ENCODE measurements at regions not wholly inside any gene's neighbourhood (a gene's known extent, or its start where the extent isn't known, plus 50 kb on each side); places are given as distances from the start of the nearest gene placed in this dataset.

DNA sequence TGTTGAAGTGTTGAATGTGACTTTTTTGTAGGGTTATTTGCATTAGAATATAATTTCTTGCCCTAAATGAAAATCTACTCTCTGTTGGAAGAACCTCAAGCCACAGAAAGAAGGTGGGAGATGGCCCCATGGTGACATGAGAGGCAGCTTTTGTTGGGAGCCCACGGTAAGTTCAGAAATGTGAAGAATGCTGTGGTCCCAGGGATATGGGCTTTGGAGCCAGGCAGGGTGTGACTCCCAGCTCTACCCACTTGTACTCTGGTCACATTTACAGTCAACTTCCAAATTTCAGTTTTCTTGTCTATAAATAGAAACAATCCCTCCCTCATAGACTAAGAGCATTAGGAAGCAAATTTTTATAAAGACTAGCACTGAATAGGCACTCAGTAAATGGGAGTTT lies 177.8 kb downstream of the RAB28 start (continued):
- TF ChIP-seq, protein P1, sequence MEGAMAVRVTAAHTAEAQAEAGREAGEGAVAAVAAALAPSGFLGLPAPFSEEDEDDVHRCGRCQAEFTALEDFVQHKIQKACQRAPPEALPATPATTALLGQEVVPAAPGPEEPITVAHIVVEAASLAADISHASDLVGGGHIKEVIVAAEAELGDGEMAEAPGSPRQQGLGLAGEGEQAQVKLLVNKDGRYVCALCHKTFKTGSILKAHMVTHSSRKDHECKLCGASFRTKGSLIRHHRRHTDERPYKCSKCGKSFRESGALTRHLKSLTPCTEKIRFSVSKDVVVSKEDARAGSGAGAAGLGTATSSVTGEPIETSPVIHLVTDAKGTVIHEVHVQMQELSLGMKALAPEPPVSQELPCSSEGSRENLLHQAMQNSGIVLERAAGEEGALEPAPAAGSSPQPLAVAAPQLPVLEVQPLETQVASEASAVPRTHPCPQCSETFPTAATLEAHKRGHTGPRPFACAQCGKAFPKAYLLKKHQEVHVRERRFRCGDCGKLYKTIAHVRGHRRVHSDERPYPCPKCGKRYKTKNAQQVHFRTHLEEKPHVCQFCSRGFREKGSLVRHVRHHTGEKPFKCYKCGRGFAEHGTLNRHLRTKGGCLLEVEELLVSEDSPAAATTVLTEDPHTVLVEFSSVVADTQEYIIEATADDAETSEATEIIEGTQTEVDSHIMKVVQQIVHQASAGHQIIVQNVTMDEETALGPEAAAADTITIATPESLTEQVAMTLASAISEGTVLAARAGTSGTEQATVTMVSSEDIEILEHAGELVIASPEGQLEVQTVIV (CRISPR knock-in tag; IDR thresholded peaks at IDR 0.05; ENCODE audit: borderline replicate concordance), result no peak
- TF ChIP-seq SMARCC2 (IDR thresholded peaks at IDR 0.05; ENCODE audit: low read depth) (no peak), ZNF507 (tag; conservative IDR thresholded peaks at IDR 0.05) (no peak), CHD4 (IDR thresholded peaks at IDR 0.05; ENCODE audit: insufficient read depth, insufficient replicate concordance, low read depth, low read length, poor library complexity, severe bottlenecking) (no peak)
- TF ChIP-seq, protein P2, sequence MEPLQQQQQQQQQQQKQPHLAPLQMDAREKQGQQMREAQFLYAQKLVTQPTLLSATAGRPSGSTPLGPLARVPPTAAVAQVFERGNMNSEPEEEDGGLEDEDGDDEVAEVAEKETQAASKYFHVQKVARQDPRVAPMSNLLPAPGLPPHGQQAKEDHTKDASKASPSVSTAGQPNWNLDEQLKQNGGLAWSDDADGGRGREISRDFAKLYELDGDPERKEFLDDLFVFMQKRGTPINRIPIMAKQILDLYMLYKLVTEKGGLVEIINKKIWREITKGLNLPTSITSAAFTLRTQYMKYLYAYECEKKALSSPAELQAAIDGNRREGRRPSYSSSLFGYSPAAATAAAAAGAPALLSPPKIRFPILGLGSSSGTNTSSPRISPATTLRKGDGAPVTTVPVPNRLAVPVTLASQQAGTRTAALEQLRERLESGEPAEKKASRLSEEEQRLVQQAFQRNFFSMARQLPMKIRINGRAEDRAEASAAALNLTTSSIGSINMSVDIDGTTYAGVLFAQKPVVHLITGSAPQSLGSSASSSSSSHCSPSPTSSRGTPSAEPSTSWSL (CRISPR knock-in tag; IDR thresholded peaks at IDR 0.05; ENCODE audit: borderline replicate concordance), result no peak

DNA sequence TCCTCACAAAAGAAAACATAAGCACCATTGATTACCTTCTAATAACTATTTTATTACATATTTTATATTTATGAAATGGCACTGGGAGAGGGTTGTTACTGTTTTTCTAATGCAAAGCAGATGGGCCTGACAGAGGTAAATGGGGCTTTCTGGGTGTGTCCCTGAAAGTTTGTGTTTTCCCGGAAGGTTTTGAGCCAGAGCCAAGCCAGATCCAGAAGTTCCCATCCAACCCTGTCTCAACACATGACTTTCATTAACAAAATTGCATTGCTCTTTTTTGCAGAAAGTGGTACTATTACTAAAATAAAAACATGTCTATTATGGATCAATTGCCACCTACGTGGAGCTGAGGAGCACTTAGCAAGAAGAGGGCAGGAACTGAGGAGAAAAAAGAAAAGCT lies 181.3 kb downstream of the RAB28 start:
- no peak for ATAC-seq
- POLR2A ChIA-PET, result no interaction called here
- in situ Hi-C loops (cut with MboI), result no loop called here

More for the DNA sequence above, 181.3 kb downstream of the RAB28 start:
- DNase-seq (ENCODE audit: extremely low read depth in 1 of 4, low spot score in 3 of 4) (no peak), FAIRE-seq (no peak)
- Histone ChIP-seq H3K4me3 (no peak overlapping the region), H3K9ac (ENCODE audit: insufficient read depth in 1 of 2, low read depth in 2 of 2, low read length in 2 of 2) (no peak overlapping the region), H2AFZ (ENCODE audit: low read depth, low read length) (no peak overlapping the region), H3K27me3 (ENCODE audit: control insufficient read depth in 2 of 2, insufficient read depth in 2 of 2, low read length in 2 of 2) (no peaks in the 10 kb centered on the region), H3K4me2 (ENCODE audit: insufficient read depth, low read length) (no peak overlapping the region), H3K4me1 (replicated peaks in 1 of 2; ENCODE audit: control insufficient read depth in 2 of 2, insufficient read depth in 2 of 2, low read length in 2 of 2) (no peaks in the 10 kb centered on the region), H3K9me1 (ENCODE audit: control insufficient read depth, insufficient read depth, low read length) (no peaks in the 10 kb centered on the region), H3K36me3 (ENCODE audit: control insufficient read depth, insufficient read depth, low read length) (no peaks in the 10 kb centered on the region), H3K27ac (ENCODE audit: extremely low read depth, low read depth, low read length) (no peak overlapping the region), H3K79me2 (ENCODE audit: control insufficient read depth, insufficient read depth, low read length) (no peaks in the 10 kb centered on the region), H4K20me1 (replicated peaks; ENCODE audit: control insufficient read depth, insufficient read depth, low read length) (no peaks in the 10 kb centered on the region), H3K9me3 (replicated peaks; ENCODE audit: control insufficient read depth, insufficient read depth, low read depth, low read length) (no peaks in the 10 kb centered on the region)
- intact Hi-C loops (cut with micrococcal nuclease), result no loop called here
- WGBS (ENCODE audit: insufficient coverage, low coverage, missing lambda C conversion rate), result 25% methylated on average over 2 of the region's 2 CpGs
- CTCF ChIA-PET (ENCODE audit: low intra/inter-chr PET ratio), result no interaction called here
- no TSS peak for BruUV-seq (replicated peaks)
- TF ChIP-seq EZH2 (IDR thresholded peaks at IDR 0.05; ENCODE audit: borderline replicate concordance, low read depth, low read length) (no peak), HSF4 (CRISPR knock-in tag; IDR thresholded peaks at IDR 0.05; ENCODE audit: borderline replicate concordance) (no peak), MECOM (CRISPR knock-in tag; IDR thresholded peaks at IDR 0.05) (no peak), RB1 (IDR thresholded peaks at IDR 0.05; ENCODE audit: low read depth) (no peak), KLF13 (tag; IDR thresholded peaks at IDR 0.05; ENCODE audit: borderline replicate concordance, low read depth) (no peak)

Measured in K562 (cell line).